HFF-Myc (cell line): ENCODE measurements at regions not wholly inside any gene's neighbourhood (a gene's known extent, or its start where the extent isn't known, plus 50 kb on each side); places are given as distances from the start of the nearest gene placed in this dataset.
"Not testable (repeated sequence)": the region's sequence is repeated elsewhere in the genome, so short reads cannot be mapped to it uniquely, and the experiment has no call there.

Experiments
- DNase-seq: peaks from one replicate; pipeline ENCODE4 v3.0.0-alpha.2; 2011; ENCODE audit warnings: low read depth; ENCODE audit errors: extremely low read depth
- H3K4me3 ChIP-seq: replicated peaks from 2 replicates; pipeline ENCODE4 v1.5.1; 2011; ENCODE audit warnings: low read depth, mild to moderate bottlenecking, control low read depth, low read length
- TF ChIP-seq, protein P1 (sequence below): IDR thresholded peaks from 2 replicates; pipeline ENCODE4 v1.5.1; 2012; ENCODE audit warnings: mild to moderate bottlenecking, low read depth, low read length, control low read depth; ENCODE audit errors: missing control alignments

DNA sequence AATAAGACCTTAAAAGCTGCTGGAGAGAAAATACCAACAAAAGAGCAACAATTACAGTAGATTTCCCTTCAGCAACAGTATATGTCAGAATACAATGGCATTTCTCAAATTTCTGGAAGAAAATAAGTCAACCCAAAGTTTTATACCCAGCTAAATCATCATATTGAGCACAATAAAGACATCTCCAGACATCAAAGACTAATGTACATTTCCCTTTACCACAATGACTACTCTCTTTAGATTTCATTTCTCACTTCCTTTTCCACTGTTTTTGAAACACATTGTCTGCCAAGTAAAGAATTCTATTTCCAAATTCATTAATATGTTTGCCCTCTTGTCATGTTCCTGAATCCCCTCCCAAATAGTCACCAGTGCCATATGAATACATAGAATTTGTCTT lies 111.4 kb downstream of the POU4F1 start:
- TF ChIP-seq, protein P1, sequence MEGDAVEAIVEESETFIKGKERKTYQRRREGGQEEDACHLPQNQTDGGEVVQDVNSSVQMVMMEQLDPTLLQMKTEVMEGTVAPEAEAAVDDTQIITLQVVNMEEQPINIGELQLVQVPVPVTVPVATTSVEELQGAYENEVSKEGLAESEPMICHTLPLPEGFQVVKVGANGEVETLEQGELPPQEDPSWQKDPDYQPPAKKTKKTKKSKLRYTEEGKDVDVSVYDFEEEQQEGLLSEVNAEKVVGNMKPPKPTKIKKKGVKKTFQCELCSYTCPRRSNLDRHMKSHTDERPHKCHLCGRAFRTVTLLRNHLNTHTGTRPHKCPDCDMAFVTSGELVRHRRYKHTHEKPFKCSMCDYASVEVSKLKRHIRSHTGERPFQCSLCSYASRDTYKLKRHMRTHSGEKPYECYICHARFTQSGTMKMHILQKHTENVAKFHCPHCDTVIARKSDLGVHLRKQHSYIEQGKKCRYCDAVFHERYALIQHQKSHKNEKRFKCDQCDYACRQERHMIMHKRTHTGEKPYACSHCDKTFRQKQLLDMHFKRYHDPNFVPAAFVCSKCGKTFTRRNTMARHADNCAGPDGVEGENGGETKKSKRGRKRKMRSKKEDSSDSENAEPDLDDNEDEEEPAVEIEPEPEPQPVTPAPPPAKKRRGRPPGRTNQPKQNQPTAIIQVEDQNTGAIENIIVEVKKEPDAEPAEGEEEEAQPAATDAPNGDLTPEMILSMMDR = no peak
- no peak overlapping the region for H3K4me3 ChIP-seq
- DNase-seq = no peak

DNA sequence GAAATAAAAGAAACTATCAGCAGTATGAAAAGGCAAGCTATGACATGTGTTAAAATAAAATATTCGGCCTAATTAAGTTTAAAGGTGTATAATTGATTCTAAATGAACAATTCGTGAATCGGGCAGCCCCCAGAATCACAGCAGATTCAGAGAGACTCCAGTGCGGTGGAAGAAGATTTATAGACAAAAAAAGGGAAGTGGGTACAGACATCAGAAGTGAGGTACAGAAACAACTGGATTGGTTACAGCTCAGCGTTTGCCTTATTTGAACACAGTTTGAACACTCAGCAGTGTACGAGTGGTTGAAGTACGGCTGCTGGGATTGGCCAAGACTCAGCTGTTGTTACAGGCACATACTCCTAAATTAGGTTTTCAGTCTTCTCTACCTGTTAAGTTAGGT lies 113.1 kb downstream of the POU4F1 start:
- not testable (repeated sequence) for H3K4me3 ChIP-seq, DNase-seq

DNA sequence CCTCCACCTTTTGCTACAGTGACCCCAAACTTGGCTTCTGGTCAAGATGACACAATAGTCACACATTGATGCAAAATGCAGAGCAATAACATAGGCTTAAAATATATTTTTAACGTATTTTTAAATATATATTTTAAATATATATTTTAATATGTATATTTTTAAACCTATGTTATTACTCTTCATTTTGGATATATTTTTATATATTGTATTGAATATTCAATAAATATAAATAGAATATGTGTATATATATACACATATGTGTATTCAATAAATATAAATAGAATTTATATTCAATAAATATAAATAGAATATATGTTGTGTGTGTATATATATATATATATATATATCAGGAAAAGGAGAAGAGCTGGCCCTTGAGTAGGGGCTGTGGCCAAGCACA lies 115.6 kb downstream of the POU4F1 start:
- no peak for DNase-seq
- H3K4me3 ChIP-seq = no peak overlapping the region
- TF ChIP-seq, protein P1 = no peak

DNA sequence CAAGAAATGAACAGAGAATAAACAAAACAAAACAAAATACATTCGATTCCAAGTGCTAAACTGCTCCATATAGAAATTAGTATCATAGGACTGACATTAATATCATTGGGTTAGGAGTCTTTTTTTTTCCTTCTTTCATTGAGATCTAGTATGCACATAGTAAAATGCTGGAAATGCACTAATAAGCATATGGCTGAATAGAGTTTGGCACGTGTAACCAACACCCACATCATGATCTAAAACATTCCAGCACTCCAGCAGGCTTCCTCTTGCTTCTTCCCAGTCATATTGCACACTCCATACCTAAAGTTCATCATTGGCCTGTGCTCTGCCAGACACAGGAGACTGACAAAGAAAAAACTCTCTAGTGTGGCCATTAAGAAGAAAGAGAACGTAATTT lies 117.5 kb downstream of the POU4F1 start:
- TF ChIP-seq, protein P1 = no peak
- no peak for DNase-seq
- no peak overlapping the region for H3K4me3 ChIP-seq

DNA sequence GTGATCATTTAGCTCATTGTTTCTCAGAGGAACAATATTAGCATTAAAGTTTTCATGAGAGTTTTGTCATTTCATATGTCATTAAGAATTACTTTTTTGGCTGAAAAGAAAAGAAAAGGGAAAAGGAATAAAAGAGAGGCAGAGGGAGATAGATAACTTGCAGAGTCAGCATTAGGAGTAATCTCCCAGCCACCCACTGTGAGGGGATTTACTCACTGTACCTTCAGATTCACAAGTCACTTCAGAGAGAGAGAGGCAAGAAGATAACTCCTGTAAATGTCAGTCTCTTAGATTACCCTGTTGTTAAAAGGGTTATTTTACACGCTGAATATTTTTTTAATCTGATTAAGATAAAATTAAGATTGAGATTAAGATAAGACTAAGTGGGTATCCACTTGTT lies 125.2 kb downstream of the POU4F1 start:
- TF ChIP-seq, protein P1 = no peak
- H3K4me3 ChIP-seq = no peak overlapping the region
- DNase-seq = no peak

DNA sequence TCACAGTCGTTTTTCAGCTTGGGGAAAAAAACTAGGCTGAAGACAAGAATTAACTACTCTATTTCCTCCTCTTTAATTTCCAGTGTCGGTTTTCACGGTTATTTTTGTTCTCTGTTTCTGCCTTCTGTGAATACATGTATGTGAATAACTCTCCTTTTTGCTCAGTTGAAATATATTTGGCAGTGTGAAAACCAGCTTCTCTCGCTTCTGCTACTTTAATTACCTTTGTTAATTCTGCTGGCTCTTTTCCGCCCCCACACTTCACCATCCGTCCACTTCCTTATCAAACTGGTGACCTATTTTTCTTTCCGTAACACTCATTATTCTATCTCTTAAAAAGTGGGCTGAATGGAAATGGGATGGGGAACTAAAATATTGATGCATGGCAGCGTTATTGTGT lies 126.4 kb downstream of the POU4F1 start:
- DNase-seq = no peak
- H3K4me3 ChIP-seq = no peak overlapping the region
- TF ChIP-seq, protein P1 = no peak

DNA sequence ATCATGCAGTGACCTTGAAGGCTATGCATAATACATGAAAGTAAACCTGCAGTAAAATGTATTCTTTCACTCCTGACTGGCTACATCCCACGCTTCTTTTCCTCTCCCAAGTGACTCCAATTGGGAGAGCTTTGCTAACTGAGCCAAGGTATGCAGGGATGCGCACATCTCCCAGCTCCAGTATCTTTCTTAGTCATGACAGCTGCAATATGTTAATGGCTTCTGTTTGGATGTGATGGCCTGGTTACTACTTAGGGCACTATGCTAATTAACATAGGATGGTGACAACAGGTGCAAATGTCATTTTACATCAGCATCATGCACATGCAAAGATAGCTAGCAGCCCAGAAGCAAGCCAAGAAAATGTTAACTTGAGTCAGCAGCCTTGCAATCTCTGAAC lies 134.7 kb downstream of the POU4F1 start:
- TF ChIP-seq, protein P1 = no peak

DNA sequence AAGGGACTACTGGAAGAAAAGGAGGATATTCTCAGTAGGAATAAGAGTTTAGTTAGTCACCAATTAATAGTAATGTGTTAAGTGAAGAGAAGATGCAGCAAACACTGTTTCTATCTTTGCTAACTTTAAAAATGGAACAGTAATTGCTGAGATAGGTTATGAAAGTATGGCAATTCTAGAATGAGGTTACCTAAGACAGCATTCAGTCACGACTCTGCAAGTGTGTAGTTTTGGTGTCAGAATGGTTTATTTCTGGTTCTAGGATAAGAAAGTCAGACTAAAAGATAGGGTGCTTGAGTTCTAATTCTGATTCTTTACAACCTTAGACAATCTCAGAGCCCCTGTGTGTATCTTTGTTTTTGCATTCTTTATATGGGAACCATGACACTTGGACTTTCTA lies 138.1 kb downstream of the POU4F1 start:
- TF ChIP-seq, protein P1 = no peak
- no peak for DNase-seq

More for the DNA sequence above, 134.7 kb downstream of the POU4F1 start:
- no peak overlapping the region for H3K4me3 ChIP-seq
- no peak for DNase-seq

More for the DNA sequence above, 138.1 kb downstream of the POU4F1 start:
- no peak overlapping the region for H3K4me3 ChIP-seq
